IMR-90 (cell line): ENCODE measurements at regions not wholly inside any gene's neighbourhood (a gene's known extent, or its start where the extent isn't known, plus 50 kb on each side); places are given as distances from the start of the nearest gene placed in this dataset.
A peak's percentile ranks its signal among the peaks of the same experiment; 100 is the strongest.

ENCODE experiments used
- ATAC-seq: fragments of 200-7000 bp; cut with Tn5 transposase; 2 replicates; pipeline ENCODE4 v1.9.1; 2020; ENCODE audit warnings: low read depth, mild to moderate bottlenecking, moderate library complexity
- BruUV-seq: library from RNA; stranded (reverse); fragments of 400-500 nt; replicated peaks from 2 replicates; lab custom pipeline; 2021; lab: Mats Ljungman, UMichigan
- CTCF ChIA-PET: fragments of 300-600 bp; formaldehyde crosslinking; extraction: SDS; loops from one replicate; lab custom pipeline; 2021; ENCODE audit warnings: antibody characterized with exemption; lab: Yijun Ruan, JAX
- POLR2A ChIA-PET: fragments of 300-600 bp; sonication (Branson Sonifier 250); formaldehyde crosslinking; loops from one replicate; lab custom pipeline; 2022; ENCODE audit warnings: antibody characterized with exemption; ENCODE audit not compliant: unreplicated experiment; lab: Charles Lee
- DNase-seq: peaks from one replicate; pipeline ENCODE4 v3.0.0; 2013
- H2AFZ ChIP-seq: replicated peaks from 2 replicates; pipeline ENCODE3; 2013; ENCODE audit warnings: low read length, mild to moderate bottlenecking; ENCODE audit not compliant: poor library complexity
- H2AK5ac ChIP-seq: 2 replicates; pipeline ENCODE4 v1.6.1; 2013; ENCODE audit warnings: low read depth, low read length, inconsistent platforms
- H2AK9ac ChIP-seq: replicated peaks from 2 replicates; pipeline ENCODE3; 2013; ENCODE audit warnings: mild to moderate bottlenecking, low read depth, low read length, moderate library complexity; ENCODE audit not compliant: poor library complexity
- H2BK120ac ChIP-seq: 2 replicates; pipeline ENCODE4 v1.6.1; 2013; ENCODE audit warnings: low read depth, low read length, inconsistent platforms
- H2BK15ac ChIP-seq: 3 replicates; pipeline ENCODE4 v1.6.1; 2013; ENCODE audit warnings: low read depth, low read length, inconsistent platforms
- H2BK20ac ChIP-seq: 2 replicates; pipeline ENCODE4 v1.6.1; 2013; ENCODE audit warnings: low read depth, mild to moderate bottlenecking, inconsistent platforms, low read length, moderate library complexity
- H2BK5ac ChIP-seq: 2 replicates; pipeline ENCODE4 v1.6.1; 2013; ENCODE audit warnings: mild to moderate bottlenecking, low read depth, low read length, inconsistent platforms; ENCODE audit not compliant: poor library complexity, severe bottlenecking
- H3K14ac ChIP-seq: replicated peaks from 2 replicates; pipeline ENCODE4 v1.6.1; 2013; ENCODE audit warnings: low read depth, low read length, inconsistent platforms
- H3K18ac ChIP-seq: 2 replicates; pipeline ENCODE4 v1.6.1; 2013; ENCODE audit warnings: low read depth, low read length, control low read depth
- H3K23ac ChIP-seq: 2 replicates; pipeline ENCODE4 v1.6.1; 2013; ENCODE audit warnings: low read depth, low read length, inconsistent platforms
- H3K27ac ChIP-seq: 2 replicates; pipeline ENCODE4 v1.5.1; 2013; ENCODE audit warnings: mild to moderate bottlenecking, control low read depth, low read length; ENCODE audit not compliant: insufficient read depth
- H3K27me3 ChIP-seq: 2 replicates; pipeline ENCODE4 v1.6.1; 2013; ENCODE audit warnings: low read length; ENCODE audit not compliant: control insufficient read depth, insufficient read depth
- H3K36me3 ChIP-seq: 2 replicates; pipeline ENCODE4 v1.6.1; 2013; ENCODE audit warnings: low read length, mixed read lengths; ENCODE audit not compliant: control insufficient read depth, insufficient read depth
- H3K4ac ChIP-seq: 2 replicates; pipeline ENCODE4 v1.6.1; 2013; ENCODE audit warnings: low read depth, low read length, inconsistent platforms
- H3K4me1 ChIP-seq: 2 replicates; pipeline ENCODE4 v1.6.1; 2013; ENCODE audit warnings: low read length, mixed read lengths; ENCODE audit not compliant: control insufficient read depth, insufficient read depth
- H3K4me2 ChIP-seq: 2 replicates; pipeline ENCODE4 v1.6.1; 2013; ENCODE audit warnings: low read depth, mild to moderate bottlenecking, control low read depth, low read length, moderate library complexity
- H3K4me3 ChIP-seq: 2 replicates; pipeline ENCODE4 v1.5.1; 2013; ENCODE audit warnings: low read depth, mild to moderate bottlenecking, control low read depth, low read length, moderate library complexity; ENCODE audit not compliant: insufficient read depth
- H3K56ac ChIP-seq: 2 replicates; pipeline ENCODE4 v1.6.1; 2013; ENCODE audit warnings: low read length, inconsistent platforms; ENCODE audit not compliant: insufficient read depth; ENCODE audit errors: extremely low read depth
- H3K79me1 ChIP-seq, 2 experiments: 2 replicates each; pipeline ENCODE4 v1.6.1; 2013; ENCODE audit warnings: low read length in 2 of 2, inconsistent platforms in 1 of 2, low read depth in 1 of 2
- H3K9ac ChIP-seq: 2 replicates; pipeline ENCODE4 v1.6.1; 2013; ENCODE audit warnings: low read depth, low read length, control low read depth
- H3K9me1 ChIP-seq: 2 replicates; pipeline ENCODE4 v1.6.1; 2013; ENCODE audit warnings: low read length, inconsistent platforms; ENCODE audit not compliant: insufficient read depth
- H3K9me3 ChIP-seq: 2 replicates; pipeline ENCODE4 v1.6.1; 2013; ENCODE audit warnings: low read length; ENCODE audit not compliant: control insufficient read depth, insufficient read depth
- H4K20me1 ChIP-seq: 2 replicates; pipeline ENCODE4 v1.6.1; 2013; ENCODE audit warnings: low read length, inconsistent platforms; ENCODE audit not compliant: insufficient read depth
- H4K5ac ChIP-seq: 2 replicates; pipeline ENCODE4 v1.6.1; 2013; ENCODE audit warnings: mild to moderate bottlenecking, low read depth, low read length, control low read depth
- H4K8ac ChIP-seq, 2 experiments: 2 replicates each; pipeline ENCODE4 v1.6.1; 2013; ENCODE audit warnings: low read depth in 2 of 2, low read length in 2 of 2, control low read depth in 1 of 2, inconsistent platforms in 1 of 2
- H4K91ac ChIP-seq: 2 replicates; pipeline ENCODE4 v1.6.1; 2013; ENCODE audit warnings: low read depth, low read length, inconsistent platforms; ENCODE audit not compliant: insufficient read depth
- BHLHE40 ChIP-seq: fragments of 150-350 bp; IDR thresholded peaks from 2 replicates; pipeline ENCODE4 v1.6.1; 2016; ENCODE audit warnings: mild to moderate bottlenecking, low read depth, low read length
- CEBPB ChIP-seq: IDR thresholded peaks from 2 replicates; pipeline ENCODE4 v1.6.1; 2012; ENCODE audit warnings: low read depth, low read length, improper control_type of control experiment
- CHD1 ChIP-seq: IDR thresholded peaks from 2 replicates; pipeline ENCODE4 v1.6.1; 2012; ENCODE audit warnings: low read depth, low read length, improper control_type of control experiment
- CTCF ChIP-seq: conservative IDR thresholded peaks from 2 replicates; pipeline ENCODE4 v1.5.1; 2012; ENCODE audit warnings: mild to moderate bottlenecking, low read depth, low read length, improper control_type of control experiment
- ELK1 ChIP-seq: fragments of 150-350 bp; IDR thresholded peaks from 2 replicates; pipeline ENCODE4 v1.6.1; 2016; ENCODE audit warnings: low read depth, mild to moderate bottlenecking, low read length, moderate library complexity, borderline replicate concordance
- FOS ChIP-seq: fragments of 150-350 bp; IDR thresholded peaks from 2 replicates; pipeline ENCODE4 v1.6.1; 2016; ENCODE audit warnings: low read depth, low read length
- MAFK ChIP-seq: IDR thresholded peaks from 2 replicates; pipeline ENCODE4 v1.6.1; 2012; ENCODE audit warnings: low read depth, low read length, improper control_type of control experiment
- MAZ ChIP-seq: IDR thresholded peaks from 2 replicates; pipeline ENCODE4 v1.6.1; 2012; ENCODE audit warnings: low read depth, mild to moderate bottlenecking, low read length, improper control_type of control experiment, moderate library complexity, borderline replicate concordance
- MXI1 ChIP-seq: IDR thresholded peaks from 2 replicates; pipeline ENCODE4 v1.6.1; 2012; ENCODE audit warnings: low read depth, mild to moderate bottlenecking, low read length, moderate library complexity, borderline replicate concordance
- NFE2L2 ChIP-seq: fragments of 150-350 bp; IDR thresholded peaks from 2 replicates; pipeline ENCODE4 v1.6.1; 2016; ENCODE audit warnings: low read depth, mild to moderate bottlenecking, low read length
- POLR2A ChIP-seq: IDR thresholded peaks from 2 replicates; pipeline ENCODE4 v1.6.1; 2012; ENCODE audit warnings: mild to moderate bottlenecking, low read depth, low read length
- RAD21 ChIP-seq: IDR thresholded peaks from 2 replicates; pipeline ENCODE4 v1.6.1; 2012; ENCODE audit warnings: low read length, improper control_type of control experiment
- RCOR1 ChIP-seq: IDR thresholded peaks from 2 replicates; pipeline ENCODE4 v1.6.1; 2012; ENCODE audit warnings: mild to moderate bottlenecking, low read length, improper control_type of control experiment; ENCODE audit not compliant: insufficient replicate concordance
- RFX5 ChIP-seq: IDR thresholded peaks from 2 replicates; pipeline ENCODE4 v1.8.0; 2012; ENCODE audit warnings: low read depth, mild to moderate bottlenecking, low read length, moderate library complexity
- SMC3 ChIP-seq: fragments of 150-350 bp; IDR thresholded peaks from 2 replicates; pipeline ENCODE4 v1.6.1; 2016; ENCODE audit warnings: low read depth, mild to moderate bottlenecking, antibody characterized with exemption, low read length, moderate library complexity
- USF2 ChIP-seq: fragments of 150-350 bp; IDR thresholded peaks from 2 replicates; pipeline ENCODE4 v1.6.1; 2017; ENCODE audit warnings: mild to moderate bottlenecking, antibody characterized with exemption, low read length, low read depth
- WGBS, 2 experiments: methylation state at CpG; one replicate each; pipeline versions ENCODE4 v1.1.5 to v1.1.7; 2013; ENCODE audit warnings: missing lambda C conversion rate in 2 of 2; ENCODE audit not compliant: insufficient read length in 1 of 2; ENCODE audit errors: extremely low coverage in 2 of 2; 5-methylcytosine and 5-hydroxymethylcytosine counted together
- dilution Hi-C: fragments of 300-500 bp; cut with HindIII; formaldehyde crosslinking; loops from one replicate; pipeline ENCODE4 v1.14.3; 2018; ENCODE audit warnings: low sequenced_read_pairs; ENCODE audit not compliant: unreplicated experiment
- in situ Hi-C: fragments of 300-500 bp; cut with MboI; formaldehyde crosslinking; loops from 3 replicates; pipeline ENCODE4 v1.14.3; 2019; ENCODE audit warnings: low sequenced_read_pairs, inconsistent platforms, mixed read lengths
- intact Hi-C: fragments of 100-400 bp; cut with micrococcal nuclease; formaldehyde crosslinking; loops from 2 replicates; pipeline ENCODE4 v1.10.0; 2022

- TF ChIP-seq ELK1 (no peak), POLR2A (no peak), CTCF (no peak), MAZ (no peak), RFX5 (no peak), BHLHE40 (no peak), FOS (no peak), CHD1 (no peak), USF2 (no peak), SMC3 (no peak), MAFK (no peak), NFE2L2 (no peak), MXI1 (no peak), CEBPB (no peak), RAD21 (no peak), RCOR1 (no peak)
- H3K36me3 ChIP-seq, result no peaks in the 10 kb centered on the region
- H3K27me3 ChIP-seq, result no peaks in the 10 kb centered on the region
- POLR2A ChIA-PET, result no interaction called here
- intact Hi-C loops (no loop called here), dilution Hi-C loops (no loop called here), in situ Hi-C loops (no loop called here)
- no peak overlapping the region for H2BK20ac ChIP-seq
- H2AK5ac ChIP-seq, result no peak overlapping the region
- no peaks in the 10 kb centered on the region for H3K4me1 ChIP-seq
- no TSS peak for BruUV-seq
- H2BK5ac ChIP-seq, result no peak overlapping the region
- no peak overlapping the region for H3K27ac ChIP-seq
- no peaks in the 10 kb centered on the region for H4K20me1 ChIP-seq
- no peak overlapping the region for H4K8ac ChIP-seq
- DNase-seq, result no peak
- no peaks in the 10 kb centered on the region for H3K9me3 ChIP-seq
- no peak overlapping the region for H3K56ac ChIP-seq
- no peaks in the 10 kb centered on the region for H3K79me1 ChIP-seq
- no peak overlapping the region for H2BK120ac ChIP-seq
- H3K9me1 ChIP-seq, result no peaks in the 10 kb centered on the region; the same call in 1 of the 2 replicates
- no peak for ATAC-seq
- H3K23ac ChIP-seq, result no peak overlapping the region
- no peak overlapping the region for H3K4me3 ChIP-seq
- CTCF ChIA-PET, result no interaction called here
- H2AK9ac ChIP-seq, result peak overlapping the region; percentile 77
- H2BK15ac ChIP-seq, result no peak overlapping the region
- H4K91ac ChIP-seq, result no peak overlapping the region
- H3K9ac ChIP-seq, result no peak overlapping the region
- H3K4ac ChIP-seq, result no peak overlapping the region
- whole genome bisulfite sequencing, 2 experiments, result no CpG with 5 or more reads among the region's 5 CpGs
- H3K18ac ChIP-seq, result no peak overlapping the region
- no peak overlapping the region for H4K5ac ChIP-seq
- H3K4me2 ChIP-seq, result no peak overlapping the region
- H2AFZ ChIP-seq, result no peak overlapping the region
- H3K14ac ChIP-seq, result no peak overlapping the region
Measured at GRCh38 chr11:111086058-111086457, 159.5 kb upstream of the POU2AF2 start.
